ENCODE measurements at regions not wholly inside any gene's neighbourhood (a gene's known extent, or its start where the extent isn't known, plus 50 kb on each side); places are given as distances from the start of the nearest gene placed in this dataset.

DNA sequence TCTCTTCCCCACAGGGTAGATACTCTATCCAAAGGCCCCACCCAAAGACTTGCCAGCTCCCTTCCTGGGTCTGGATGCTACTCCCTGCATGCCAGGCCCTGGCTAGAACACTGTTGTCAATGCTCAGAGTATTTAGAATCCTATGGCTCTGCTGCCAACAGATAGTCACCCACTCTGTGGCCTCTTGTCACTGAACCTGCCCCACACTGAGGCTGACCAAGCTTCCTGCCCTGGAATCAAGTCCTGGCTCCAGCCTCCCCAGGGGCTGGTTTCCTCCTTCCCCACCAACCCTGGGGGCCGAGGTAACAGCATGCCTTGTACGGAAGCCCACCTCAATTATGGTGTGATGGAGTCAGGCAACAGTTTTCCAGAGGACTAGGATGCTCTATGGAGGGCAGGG lies 63.3 kb downstream of the EFNB1 start:
- H3K4me3 ChIP-seq (ENCODE audit: low read depth in 2 of 2, low read length in 2 of 2) = no peak overlapping the region
- no peak for TF ChIP-seq SIN3A (IDR thresholded peaks at IDR 0.05; ENCODE audit: borderline replicate concordance, insufficient read depth, low read depth, low read length)
- TF ChIP-seq POLR2AphosphoS5 (IDR thresholded peaks at IDR 0.05; ENCODE audit: low read depth, low read length) = no peak
- TF ChIP-seq TCF7L2 (IDR thresholded peaks at IDR 0.05; ENCODE audit: low read depth, low read length) = no peak
- TF ChIP-seq, protein P1, sequence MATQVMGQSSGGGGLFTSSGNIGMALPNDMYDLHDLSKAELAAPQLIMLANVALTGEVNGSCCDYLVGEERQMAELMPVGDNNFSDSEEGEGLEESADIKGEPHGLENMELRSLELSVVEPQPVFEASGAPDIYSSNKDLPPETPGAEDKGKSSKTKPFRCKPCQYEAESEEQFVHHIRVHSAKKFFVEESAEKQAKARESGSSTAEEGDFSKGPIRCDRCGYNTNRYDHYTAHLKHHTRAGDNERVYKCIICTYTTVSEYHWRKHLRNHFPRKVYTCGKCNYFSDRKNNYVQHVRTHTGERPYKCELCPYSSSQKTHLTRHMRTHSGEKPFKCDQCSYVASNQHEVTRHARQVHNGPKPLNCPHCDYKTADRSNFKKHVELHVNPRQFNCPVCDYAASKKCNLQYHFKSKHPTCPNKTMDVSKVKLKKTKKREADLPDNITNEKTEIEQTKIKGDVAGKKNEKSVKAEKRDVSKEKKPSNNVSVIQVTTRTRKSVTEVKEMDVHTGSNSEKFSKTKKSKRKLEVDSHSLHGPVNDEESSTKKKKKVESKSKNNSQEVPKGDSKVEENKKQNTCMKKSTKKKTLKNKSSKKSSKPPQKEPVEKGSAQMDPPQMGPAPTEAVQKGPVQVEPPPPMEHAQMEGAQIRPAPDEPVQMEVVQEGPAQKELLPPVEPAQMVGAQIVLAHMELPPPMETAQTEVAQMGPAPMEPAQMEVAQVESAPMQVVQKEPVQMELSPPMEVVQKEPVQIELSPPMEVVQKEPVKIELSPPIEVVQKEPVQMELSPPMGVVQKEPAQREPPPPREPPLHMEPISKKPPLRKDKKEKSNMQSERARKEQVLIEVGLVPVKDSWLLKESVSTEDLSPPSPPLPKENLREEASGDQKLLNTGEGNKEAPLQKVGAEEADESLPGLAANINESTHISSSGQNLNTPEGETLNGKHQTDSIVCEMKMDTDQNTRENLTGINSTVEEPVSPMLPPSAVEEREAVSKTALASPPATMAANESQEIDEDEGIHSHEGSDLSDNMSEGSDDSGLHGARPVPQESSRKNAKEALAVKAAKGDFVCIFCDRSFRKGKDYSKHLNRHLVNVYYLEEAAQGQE (IDR thresholded peaks at IDR 0.05; ENCODE audit: insufficient read depth in 1 of 2, low read depth in 2 of 2, low read length in 1 of 2) = no peak
- TF ChIP-seq, protein P2, sequence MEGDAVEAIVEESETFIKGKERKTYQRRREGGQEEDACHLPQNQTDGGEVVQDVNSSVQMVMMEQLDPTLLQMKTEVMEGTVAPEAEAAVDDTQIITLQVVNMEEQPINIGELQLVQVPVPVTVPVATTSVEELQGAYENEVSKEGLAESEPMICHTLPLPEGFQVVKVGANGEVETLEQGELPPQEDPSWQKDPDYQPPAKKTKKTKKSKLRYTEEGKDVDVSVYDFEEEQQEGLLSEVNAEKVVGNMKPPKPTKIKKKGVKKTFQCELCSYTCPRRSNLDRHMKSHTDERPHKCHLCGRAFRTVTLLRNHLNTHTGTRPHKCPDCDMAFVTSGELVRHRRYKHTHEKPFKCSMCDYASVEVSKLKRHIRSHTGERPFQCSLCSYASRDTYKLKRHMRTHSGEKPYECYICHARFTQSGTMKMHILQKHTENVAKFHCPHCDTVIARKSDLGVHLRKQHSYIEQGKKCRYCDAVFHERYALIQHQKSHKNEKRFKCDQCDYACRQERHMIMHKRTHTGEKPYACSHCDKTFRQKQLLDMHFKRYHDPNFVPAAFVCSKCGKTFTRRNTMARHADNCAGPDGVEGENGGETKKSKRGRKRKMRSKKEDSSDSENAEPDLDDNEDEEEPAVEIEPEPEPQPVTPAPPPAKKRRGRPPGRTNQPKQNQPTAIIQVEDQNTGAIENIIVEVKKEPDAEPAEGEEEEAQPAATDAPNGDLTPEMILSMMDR (IDR thresholded peaks at IDR 0.05) = no peak
- intact Hi-C loops (cut with micrococcal nuclease; ENCODE audit: unreplicated experiment) (no loop called here), in situ Hi-C loops (cut with HindIII; ENCODE audit: low pct_unique_long_range_greater_than_20kb, low sequenced_read_pairs) (no loop called here)
- no peaks in the 10 kb centered on the region for H3K4me1 ChIP-seq (ENCODE audit: control insufficient read depth, insufficient read depth, low read length)
- no peak for DNase-seq (ENCODE audit: low read depth, low spot score)
- ChIA-PET POLR2A (no interaction called here), CTCF (no interaction called here)
- BruUV-seq (replicated peaks) = no TSS peak
- peaks cover 5% of the 10 kb centered on the region; the same call in 1 of the 2 replicates for H3K27me3 ChIP-seq (ENCODE audit: control insufficient read depth, insufficient read depth, low read length)
- no peak for ATAC-seq
- H3K9me3 ChIP-seq (ENCODE audit: control insufficient read depth, insufficient read depth, low read depth, low read length) = no peaks in the 10 kb centered on the region
- no peak overlapping the region for H3K27ac ChIP-seq (ENCODE audit: low read length)
- H3K36me3 ChIP-seq (ENCODE audit: control insufficient read depth, insufficient read depth, low read length) = no peaks in the 10 kb centered on the region
